Activated T-cell treated with anti-CD3 and anti-CD28 coated beads for 48 hours (primary cell): ENCODE measurements at regions not wholly inside any gene's neighbourhood (a gene's known extent, or its start where the extent isn't known, plus 50 kb on each side); places are given as distances from the start of the nearest gene placed in this dataset.
"Not testable (repeated sequence)": the region's sequence is repeated elsewhere in the genome, so short reads cannot be mapped to it uniquely, and the experiment has no call there.

Experiments used
- DNase-seq: peaks from one replicate; pipeline ENCODE4 v3.0.0-alpha.2; 2020; ENCODE audit warnings: low read depth

DNA sequence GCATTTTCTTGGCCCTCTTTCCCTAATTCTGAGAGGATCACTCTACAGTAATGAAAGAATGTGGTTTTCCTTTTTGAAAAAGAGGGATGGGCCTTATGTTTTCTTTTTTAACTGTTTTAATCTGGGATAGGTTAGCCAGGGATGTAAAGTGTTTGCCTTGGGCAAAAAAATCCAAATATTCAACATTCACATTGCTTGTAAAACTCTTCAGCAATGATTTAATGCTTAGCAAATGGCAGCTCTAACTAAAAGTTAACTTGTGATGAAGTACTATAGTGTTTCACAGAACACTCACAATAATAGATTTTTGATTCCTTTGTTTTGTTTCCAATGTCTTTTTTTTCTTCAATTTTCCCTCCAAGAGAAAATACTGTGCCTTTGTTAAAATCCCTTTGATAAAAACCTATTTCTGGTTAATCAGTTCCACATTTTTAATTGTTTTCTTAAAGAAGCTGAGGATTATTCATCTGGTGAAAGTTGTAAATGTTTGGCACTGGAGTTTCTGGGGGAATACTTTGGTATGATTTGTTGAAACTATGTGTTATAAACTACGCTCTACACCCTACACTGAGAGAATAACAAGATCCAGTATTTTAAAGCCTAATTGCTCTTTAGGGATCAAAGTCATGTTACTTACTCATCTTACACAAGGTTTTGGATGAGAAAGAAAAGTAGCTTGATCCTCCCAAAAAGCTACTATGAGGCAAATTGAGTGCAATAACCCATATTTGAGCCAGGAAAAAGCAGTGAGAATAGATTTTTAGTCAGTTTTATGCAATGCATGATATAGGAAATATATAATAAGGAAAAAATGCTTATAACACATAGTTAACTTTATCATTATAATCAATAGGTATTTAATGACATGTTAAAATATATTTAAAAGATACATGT, 335.8 kb downstream of the EPHA7 start:
- no peak for DNase-seq

DNA sequence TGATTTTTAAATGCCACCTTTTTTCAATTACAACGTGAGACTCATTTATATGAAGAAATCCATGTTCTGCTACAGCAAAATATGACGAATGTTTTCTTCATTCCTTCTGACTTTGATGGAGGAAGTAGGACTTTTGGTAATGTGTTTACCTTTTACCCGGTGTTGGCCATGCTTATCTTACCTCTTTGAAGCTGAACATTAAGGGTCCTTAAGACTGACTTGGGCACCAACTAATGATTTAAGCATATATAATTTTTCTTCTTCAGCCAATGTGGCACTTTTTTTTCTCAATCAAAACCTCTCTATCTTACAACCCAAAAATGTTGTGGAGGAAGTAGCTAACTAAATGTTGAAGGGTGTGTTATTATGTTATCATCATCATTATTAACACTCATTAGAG, 337.5 kb downstream of the EPHA7 start:
- DNase-seq, result no peak

DNA sequence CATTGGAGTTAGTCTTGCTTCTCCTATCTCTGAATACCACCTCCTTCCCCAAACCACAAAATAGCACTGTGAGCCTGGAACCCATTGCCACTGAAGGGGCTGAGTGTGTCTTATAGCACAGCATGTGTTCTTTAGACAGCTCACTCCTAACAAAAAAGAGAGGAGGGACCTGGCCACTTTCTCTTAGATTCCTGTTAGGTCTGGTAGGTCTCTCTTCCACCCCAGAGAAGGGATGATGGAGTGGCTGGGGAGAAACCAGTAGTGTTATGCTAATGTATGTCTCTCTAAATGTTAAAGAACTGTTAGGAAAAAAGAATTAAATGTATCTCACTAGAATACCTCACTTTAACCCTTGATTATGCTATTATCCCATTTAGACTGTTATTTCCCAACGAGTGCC, 340.3 kb downstream of the EPHA7 start:
- no peak for DNase-seq

DNA sequence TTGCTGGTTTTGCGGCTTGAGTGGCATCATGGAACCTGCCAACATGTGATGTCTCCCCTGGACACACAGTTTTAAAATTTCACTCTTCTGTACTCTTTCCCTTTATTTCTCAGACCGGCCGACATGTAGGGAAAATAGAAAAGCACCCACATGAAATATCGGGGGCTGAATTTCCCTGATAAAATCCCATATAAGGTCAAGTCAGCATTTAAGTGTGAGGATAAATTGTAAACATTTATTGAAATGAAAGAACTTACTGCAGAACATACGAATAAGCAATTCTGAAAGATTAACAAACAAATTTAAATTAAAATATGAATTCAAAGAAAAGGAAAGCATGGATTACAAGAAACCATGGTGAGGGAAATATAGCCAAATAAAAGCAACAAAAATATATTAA, 345.5 kb downstream of the EPHA7 start:
- DNase-seq, result no peak

DNA sequence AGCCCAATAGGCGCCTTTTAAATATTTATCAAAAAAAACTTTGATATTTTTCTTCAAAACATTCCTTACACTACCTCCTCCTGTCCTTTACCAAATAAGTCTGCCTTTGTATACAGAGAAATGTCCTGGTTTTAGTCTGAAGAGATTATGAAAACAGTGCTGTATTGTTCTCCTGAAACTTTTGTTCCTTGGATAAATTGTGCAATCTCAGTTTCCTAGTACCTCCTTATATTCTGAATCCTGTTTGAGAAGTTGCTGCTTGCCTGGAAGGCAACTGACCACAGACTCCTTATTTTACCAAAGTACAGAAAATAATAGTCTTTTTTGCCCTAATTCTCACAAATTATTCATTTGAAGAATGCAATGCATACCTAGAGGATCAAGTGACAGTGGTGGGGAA, 349.5 kb downstream of the EPHA7 start:
- no peak for DNase-seq

DNA sequence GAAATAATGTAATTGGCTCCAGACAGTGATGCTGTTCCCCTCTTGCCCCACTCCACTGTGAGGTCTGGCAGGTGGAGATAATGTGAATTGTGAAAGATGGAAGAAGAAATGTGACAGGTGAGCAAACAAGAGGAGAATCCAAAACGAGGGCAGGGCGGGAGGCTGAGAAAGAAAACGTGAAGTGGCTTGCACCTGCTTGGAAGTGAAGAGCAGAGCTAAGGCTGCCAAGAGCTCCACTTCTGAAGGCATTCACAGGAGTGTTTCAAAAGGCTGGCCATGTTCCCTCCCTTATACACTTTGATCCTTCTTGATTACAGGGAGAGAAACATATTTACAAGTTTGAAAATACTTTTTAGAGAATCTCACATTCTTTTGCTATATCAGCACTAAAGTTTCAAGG, 359.4 kb downstream of the EPHA7 start:
- no peak for DNase-seq

DNA sequence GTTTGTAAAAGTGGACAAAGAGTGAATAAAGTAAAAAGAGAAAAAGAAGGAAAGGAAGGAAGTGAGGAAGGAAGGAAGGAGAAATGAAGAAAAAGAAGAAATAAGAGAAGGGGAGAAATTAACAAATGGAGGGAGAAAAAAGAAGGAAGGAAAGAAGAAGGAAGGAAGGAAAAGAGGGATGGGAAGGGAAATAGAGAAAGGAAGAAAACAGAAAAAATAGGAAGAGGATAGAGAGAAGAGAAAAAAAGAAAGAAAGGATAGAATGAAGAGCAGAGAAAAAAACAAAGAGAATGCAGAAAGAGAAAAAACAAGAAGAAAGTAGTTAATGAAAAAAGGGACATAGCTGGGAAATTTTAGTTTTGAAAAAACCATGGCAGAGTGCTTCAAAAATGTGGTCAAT, 361.8 kb downstream of the EPHA7 start:
- DNase-seq, result no peak

DNA sequence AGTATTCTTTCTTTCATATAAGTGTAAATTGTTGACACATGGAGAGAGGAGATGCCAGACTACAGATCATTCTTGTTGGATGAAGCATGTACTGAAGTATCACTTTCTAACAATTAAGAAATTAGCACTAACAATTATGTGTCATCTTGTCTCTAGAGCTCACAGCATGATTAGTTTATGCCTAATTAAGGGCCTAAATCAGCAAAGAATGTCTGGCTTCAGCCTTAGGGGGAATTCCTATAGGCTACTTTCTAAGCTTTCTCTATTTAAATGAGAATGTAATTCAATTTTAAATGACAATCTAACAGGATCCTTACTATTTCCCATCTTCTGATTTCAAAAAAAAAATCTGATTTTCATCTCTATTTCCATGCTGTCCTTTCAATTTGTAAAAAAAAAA, 371.0 kb downstream of the EPHA7 start:
- DNase-seq, result no peak

DNA sequence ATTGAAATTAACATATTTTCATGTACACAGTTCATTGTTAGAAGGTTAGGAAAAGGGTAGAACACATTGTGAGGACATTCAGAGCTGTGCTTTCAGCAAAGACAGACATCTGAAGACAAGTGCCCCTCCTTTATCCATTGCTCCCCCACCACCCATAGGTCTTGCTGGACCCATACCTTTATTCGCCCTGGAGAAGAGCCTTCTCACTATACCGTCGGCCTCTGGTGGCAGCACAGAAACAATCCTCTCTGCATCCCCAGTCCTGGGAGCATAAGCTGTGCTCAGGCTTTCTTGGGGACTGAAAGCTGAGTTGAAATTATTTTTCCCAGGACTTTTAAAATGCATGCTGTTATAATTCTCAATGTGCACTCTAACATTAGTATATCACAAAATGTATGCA, 372.3 kb downstream of the EPHA7 start:
- no peak for DNase-seq

DNA sequence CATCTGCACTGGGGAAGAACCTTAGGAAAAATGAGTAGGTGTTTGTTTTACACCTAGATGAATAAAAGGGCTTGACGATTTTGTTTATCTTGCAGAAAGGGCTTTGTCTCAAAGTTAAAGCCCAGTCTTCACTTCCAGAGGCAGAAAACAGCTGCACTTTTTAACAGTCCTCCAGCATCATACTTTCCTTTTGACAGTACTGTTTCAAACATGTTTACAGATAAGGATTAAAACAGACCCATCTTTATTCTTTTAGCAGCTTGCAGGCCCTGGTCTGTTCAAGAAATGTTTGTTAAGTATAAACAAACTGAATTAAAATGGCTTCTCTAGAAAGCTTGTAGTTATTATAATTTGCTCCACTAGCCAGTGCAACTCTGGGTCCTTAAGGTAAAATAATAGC, 374.2 kb downstream of the EPHA7 start:
- no peak for DNase-seq

DNA sequence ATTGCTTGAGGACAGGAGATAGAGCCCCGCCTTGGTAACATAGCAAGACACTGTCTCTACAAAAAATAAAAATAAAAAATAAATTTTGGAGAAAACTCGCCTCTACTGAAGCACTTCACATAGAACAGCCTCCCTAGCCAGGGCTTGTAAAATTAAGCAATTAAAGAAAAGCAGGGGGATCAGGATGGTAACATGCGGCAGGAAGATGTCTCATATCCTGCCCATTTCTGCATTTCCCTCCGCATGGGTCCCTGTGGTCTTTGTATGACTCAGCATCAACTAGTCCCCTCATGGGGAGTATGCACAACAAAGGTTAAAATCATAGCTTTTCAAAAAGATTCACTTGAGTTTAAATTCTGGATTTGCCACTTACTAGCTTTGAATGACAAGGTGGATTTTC, 379.0 kb downstream of the EPHA7 start:
- no peak for DNase-seq

DNA sequence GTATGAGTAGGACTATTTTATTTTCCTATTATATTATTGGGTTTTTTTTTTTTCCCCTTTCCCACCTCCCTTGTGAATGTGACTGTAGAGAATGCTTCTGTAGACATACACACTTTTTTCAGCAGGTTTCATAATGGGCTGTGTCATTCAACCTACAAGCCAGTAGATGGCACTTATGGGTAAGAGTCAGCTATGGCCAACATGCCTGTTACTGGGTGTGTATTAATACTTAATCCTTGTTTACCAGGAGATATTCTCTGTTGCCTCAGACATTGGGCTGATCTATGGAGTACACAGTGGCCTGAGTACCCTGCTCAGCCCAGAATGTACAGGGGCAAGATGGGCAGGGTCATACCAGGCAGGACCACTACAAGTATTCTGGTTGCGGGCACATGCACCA, 382.5 kb downstream of the EPHA7 start:
- DNase-seq, result no peak

DNA sequence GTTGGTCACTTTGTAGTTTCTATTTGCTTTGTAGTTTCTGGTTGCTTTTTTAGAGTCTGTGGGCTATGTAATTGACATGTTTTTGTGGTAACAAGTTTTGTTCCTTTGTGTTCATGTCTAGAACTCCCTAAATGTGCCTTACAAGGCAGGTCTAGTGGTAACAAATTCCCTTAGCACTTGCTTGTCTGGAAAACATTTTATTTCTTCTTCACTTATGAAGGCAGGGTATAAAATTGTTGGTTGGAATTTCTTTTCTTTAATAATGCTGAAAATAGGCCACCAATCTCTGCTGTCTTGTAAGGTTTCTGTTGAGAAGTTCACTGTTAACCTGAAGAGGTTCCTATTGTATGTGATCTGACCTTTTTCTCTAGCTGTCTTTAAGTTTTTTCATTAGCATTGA, 383.6 kb downstream of the EPHA7 start:
- no peak for DNase-seq

DNA sequence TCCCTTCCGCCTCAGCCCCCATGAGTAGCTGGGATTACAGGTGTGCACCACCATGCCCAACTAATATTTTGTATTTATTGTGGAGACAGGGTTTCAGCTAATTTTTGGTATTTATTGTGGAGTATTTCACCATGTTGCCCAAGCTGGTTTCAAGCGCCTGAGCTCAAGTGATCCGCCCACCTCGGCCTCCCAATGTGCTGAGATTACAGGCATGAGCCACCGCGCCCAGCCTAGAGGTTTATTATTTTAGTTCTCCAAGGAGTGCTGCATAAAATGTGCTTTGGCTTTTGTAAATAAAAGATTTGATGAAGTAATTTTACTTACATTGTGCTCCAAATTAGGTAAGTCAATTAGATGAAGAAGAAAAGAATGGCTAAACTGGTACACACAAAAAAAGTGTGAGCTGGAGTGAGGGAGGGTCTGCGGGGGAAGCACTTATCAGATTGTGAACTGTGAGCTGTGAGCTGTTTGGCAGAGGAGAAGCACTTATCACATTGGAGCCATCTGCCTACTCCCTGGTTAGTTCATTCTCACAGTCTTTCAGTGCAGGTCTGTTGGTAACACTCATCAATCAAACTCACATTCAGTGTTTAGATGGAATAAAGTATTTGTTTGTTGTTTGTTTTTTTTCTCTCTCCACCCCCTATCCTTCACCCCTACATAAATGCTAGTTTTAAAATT, 398.0 kb downstream of the EPHA7 start:
- DNase-seq, result no peak

DNA sequence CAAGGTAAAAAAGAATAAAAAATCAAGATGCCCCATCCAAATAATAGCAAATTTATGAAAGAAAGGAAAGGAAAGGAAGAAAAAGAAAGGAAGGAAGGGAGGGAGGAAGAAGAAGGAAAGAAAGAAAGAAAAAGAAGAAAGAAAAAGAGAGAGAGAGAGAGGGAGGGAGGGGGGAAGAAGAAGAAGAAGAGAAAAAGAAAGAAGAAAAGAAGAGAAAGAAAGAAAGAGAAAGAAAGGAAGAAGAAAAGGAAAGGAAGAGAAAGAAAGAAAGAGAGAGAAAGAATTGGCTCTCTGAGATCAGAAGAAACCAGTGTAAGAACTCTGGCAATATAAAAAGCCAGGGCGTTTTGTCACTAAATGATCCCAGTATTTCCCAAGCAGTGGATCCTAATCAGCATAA, 401.7 kb downstream of the EPHA7 start:
- no peak for DNase-seq

DNA sequence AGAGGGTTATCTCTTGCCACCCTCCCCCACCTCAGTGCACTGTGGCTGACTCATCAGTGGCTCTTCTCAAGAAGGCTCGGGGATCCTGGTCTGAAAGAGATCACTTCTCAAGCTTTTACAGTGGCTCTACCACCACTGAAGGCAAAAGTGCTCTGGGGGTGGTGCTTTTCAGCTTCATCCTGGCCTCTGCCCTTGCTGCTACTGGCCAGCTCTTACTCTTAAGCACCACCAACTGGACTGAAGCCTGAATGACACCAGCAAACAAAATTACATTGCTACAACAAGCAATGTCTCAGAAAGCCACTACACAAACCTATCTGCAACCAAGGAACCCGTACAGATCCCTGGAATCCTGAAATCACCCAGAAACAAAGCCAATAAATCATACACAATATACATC, 402.1 kb downstream of the EPHA7 start:
- DNase-seq, result no peak

DNA sequence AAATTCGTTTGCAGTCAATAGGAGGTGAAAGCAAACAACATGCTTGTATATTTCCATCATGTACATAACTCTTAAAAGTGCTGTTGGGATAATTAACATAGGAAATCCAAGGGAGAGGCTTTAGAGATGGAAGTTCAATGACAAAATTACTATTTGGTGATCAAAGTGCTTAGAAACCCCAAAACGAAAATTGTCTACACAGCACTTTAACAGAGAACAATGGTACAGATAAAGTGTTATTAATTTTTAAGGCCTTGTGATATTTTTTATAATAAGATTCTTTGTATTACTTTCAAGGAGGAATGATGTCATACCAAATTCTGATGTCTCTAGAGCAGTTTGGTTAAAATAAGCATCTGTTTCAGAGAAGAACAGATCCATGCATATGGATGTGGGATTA, 406.3 kb downstream of the EPHA7 start:
- DNase-seq, result no peak

DNA sequence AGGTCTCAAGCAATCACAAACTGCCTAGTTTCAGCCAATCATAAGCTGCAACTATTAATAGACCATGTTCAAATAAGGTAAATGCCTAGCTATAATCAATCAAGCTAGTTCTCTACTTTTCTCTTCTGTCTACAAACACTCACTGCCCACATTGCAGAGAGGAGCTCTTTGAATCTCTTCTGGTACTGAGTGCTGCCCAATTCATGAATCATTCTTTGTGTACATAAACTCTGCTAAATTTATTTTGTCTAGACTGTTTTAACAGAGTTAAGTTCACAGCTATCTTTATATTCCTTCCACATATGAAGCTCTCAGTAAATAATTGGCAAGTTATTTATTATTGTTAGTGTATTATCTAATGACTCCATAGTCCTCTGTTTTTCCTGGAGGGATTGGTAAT, 411.0 kb downstream of the EPHA7 start:
- DNase-seq, result no peak

DNA sequence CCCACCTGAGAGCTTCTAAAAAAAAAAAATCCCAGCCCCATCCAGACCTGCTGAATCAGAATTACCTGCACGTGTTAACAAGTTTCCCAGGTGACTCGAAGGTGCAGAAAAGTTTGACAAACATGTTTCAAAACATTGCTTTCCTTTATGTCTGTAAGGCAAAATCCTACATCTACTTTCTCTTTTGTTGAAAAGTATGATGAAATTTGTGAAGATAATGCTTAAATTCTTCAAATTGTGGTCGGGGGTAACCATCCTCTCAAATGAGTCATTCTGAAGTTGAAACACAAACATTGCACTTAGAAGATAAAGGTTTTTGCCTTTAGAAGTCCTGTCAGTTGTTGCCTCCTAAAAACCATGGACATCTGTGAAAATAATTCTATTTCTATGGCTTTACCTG, 429.7 kb downstream of the EPHA7 start:
- DNase-seq, result no peak

DNA sequence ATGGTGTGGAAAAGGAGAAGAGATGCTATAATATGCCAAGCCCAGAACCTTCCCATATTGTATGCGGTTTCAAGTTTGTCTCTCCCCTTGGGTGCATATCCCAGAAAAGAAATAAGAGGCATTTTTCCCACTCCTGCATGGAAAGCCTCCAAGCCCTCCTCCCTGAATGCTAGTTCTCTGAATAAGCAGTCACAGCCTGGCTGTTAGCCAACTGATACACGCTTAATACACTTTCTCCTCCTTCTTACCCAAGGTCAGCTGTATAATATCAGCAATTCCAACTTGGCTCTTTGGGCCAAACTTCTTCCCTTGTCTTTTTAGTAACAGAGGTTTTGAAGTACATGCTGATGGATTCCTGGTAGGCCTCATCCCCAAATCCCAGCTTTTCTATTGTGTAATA, 440.1 kb downstream of the EPHA7 start:
- no peak for DNase-seq

DNA sequence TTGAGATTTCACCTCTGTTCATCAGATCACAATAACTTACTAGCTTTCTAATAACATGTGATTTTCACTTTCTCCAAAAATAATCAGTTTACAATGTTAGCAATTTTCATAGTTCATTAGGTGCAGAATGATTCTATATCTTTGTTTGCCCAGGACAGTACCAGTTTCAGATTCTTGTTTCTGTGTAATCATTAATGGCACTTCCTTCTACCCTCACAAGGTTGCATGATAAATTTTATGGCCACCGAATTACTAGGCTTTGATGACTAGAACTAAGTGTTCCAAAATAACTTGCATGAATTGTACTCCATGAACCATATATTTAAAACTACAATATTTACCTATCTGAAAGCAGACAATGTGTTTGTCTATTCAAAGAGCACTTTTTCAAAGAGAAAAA, 442.3 kb downstream of the EPHA7 start:
- DNase-seq, result no peak

DNA sequence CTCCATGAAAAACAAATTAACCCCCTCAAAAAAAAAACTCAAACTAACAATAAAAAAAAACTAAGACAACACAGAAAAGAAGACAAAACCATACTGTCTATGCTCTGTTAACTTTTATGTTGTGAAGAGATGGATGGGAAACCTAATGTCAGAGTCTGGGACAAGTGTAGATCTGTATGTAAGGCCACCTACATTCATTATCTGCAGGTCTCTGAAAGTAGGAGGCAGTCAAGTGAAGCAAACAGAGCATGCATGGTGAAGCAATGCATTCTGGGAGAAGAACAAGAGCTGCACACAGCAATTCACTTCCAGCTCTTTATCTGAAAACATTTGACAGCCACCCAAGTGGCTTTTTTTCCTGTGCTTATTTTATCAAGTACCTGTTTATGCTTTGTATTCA, 452.0 kb downstream of the EPHA7 start:
- no peak for DNase-seq

DNA sequence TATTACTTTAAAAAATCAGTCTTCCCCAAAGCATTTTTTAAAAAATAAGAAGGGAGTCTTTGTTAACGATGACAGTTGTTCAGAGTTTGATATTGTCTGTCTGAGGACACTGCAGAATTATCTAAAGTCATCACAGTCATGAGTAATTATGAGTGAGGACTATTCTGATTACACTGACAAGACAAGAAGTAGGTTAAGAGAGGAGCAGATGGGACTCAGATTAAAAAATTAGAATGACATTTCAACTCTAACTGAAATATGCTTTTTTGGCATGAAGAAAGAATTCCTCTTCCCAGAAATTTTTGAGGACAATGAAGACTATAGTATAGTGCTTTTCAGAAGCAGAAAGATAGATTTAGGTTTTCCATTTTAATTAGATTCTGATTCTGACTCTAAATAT, 456.5 kb downstream of the EPHA7 start:
- no peak for DNase-seq

DNA sequence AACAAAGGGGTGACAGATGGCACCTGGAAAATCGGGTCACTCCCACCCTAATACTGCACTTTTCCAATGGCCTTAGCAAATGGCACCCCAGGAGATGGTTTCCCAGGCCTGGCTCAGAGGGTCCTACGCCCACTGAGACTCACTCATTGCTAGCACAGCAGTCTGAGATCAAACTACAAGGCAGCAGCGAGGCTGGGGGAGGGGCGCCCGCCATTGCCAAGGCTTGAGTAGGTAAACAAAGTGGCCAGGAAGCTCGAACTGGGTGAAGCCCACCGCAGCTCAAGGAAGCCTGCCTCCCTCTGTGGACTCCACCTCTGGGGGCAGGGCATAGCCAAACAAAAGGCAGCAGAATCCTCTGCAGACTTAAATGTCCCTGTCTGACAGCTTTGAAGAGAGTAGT, 467.2 kb downstream of the EPHA7 start:
- DNase-seq, result not testable (repeated sequence)
